ENCODE measurements at regions not wholly inside any gene's neighbourhood (a gene's known extent, or its start where the extent isn't known, plus 50 kb on each side); places are given as distances from the start of the nearest gene placed in this dataset.

DNA sequence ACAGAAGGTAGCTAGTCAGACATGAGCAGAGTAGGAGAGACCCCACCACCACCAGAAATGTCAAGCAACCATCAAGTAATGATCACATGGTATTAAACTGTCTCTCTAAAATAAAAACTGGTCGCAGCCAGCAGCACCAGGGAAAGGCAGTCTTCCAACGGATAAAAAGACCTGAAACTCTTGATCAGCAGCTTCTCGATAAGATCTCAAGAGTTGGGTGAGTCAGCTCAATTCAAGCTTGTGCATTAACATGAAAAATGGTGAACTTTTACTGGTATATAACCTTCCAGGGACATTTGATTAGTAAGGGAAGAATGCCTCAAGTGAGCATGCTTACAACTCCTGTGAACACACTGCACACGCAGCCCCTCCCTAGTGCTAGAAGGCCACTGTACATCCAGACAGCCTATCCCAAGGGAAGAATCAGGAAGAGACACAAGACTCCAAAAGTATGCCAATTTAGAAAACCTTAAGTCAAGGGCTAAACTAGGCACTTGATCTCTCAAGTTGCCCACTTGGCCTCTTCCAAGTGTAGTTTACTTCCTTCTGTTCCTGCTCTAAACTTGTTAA is 270.0 kb upstream of the GNPDA2 start:
- ATAC-seq: no peak

DNA sequence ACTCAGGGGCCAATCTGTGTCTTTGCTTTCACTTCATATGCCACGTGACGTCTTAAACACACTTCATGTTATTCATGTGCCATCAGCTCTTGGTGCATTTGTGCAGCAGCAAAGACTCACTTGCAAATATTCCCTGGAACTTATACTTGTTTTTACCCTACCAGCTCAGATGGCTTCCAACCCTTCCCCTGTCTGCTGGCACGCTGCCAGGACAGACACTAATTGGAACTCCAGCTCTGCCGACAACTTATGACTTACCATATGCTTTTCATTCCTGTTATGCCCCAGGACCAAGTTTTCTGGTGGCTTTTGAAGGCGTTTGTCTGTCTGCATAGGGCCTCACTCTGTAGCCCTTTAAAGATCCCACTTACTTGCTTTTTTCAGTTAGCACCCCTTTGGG is 261.7 kb upstream of the GNPDA2 start:
- WGBS, 2 donors (ENCODE audit: low coverage in 1 of 2): 52 to 57% methylated on average over 4 to 5 of the region's 5 CpGs
- H3K36me3 ChIP-seq: no peaks in the 10 kb centered on the region
- H3K27ac ChIP-seq: no peak overlapping the region
- no peaks in the 10 kb centered on the region for H3K27me3 ChIP-seq
- no peak for TF ChIP-seq CTCF (IDR thresholded peaks at IDR 0.05)
- TF ChIP-seq POLR2AphosphoS5 (IDR thresholded peaks at IDR 0.05): no peak
- TF ChIP-seq POLR2A (IDR thresholded peaks at IDR 0.05): no peak
- TF ChIP-seq EP300 (IDR thresholded peaks at IDR 0.05): no peak
- no peaks in the 10 kb centered on the region for H3K4me1 ChIP-seq
- no peak for ATAC-seq
- no peak overlapping the region for H3K4me3 ChIP-seq
- H3K9me3 ChIP-seq: no peaks in the 10 kb centered on the region

More for the DNA sequence above, 270.0 kb upstream of the GNPDA2 start:
- Histone ChIP-seq H3K9me3 (no peaks in the 10 kb centered on the region), H3K4me3 (no peak overlapping the region), H3K27me3 (no peaks in the 10 kb centered on the region), H3K27ac (no peak overlapping the region), H3K4me1 (peaks cover 0 to 11% (median 0%) of the 10 kb centered on the region in 3 donors), H3K36me3 (no peaks in the 10 kb centered on the region)
- TF ChIP-seq POLR2AphosphoS5 (IDR thresholded peaks at IDR 0.05) (no peak), EP300 (IDR thresholded peaks at IDR 0.05) (no peak), CTCF (IDR thresholded peaks at IDR 0.05) (no peak), POLR2A (IDR thresholded peaks at IDR 0.05) (no peak)
- WGBS, 2 donors (ENCODE audit: low coverage in 1 of 2): 97 to 100% methylated on average over 1 to 4 of the region's 4 CpGs

DNA sequence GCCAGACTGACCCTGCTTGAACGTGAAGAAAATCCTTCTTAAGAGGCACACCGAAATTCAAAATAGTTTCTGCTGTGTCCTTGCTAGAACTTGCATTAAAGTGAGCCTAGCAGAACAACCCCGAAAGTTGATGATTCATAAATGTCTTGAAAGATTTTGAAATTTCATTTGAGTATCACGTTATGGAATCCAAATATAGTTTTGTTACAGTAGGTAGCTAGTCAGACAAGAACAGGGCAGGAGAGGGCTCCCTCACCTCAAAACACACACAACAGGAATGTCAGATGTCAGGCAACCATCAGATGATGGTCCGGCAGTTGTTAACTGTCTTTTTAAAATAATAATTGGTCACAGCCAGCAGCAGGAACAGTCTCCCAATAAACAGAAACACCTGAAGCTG is 259.6 kb upstream of the GNPDA2 start:
- no peaks in the 10 kb centered on the region for H3K36me3 ChIP-seq
- TF ChIP-seq POLR2AphosphoS5 (IDR thresholded peaks at IDR 0.05) (no peak), POLR2A (IDR thresholded peaks at IDR 0.05) (no peak), EP300 (IDR thresholded peaks at IDR 0.05) (no peak), CTCF (IDR thresholded peaks at IDR 0.05) (no peak)
- no peak for ATAC-seq
- no peak overlapping the region for H3K4me3 ChIP-seq
- no peaks in the 10 kb centered on the region for H3K27me3 ChIP-seq
- 35 to 47% methylated on average over 5 of the region's 5 CpGs for WGBS, 2 donors (ENCODE audit: low coverage in 1 of 2)
- no peaks in the 10 kb centered on the region for H3K9me3 ChIP-seq
- H3K4me1 ChIP-seq: no peaks in the 10 kb centered on the region
- H3K27ac ChIP-seq: no peak overlapping the region

DNA sequence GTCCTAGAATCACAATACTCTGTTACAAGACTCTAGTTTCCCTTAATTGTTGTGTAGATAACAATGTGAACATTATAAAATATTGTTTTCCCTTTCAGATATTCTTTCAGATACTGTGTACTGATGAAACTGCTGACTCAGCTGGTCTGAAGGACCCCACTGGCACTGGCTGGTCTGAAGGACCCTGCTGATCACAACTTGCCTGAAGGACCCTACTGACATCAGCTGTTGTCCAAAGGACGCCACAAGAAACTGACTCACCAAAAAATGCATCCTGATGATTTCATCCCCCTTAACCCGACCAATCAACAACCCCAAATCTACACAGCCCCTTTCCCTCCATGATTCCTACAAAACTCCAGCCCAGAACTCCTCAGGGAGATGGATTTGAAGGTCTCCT is 258.8 kb upstream of the GNPDA2 start:
- no peaks in the 10 kb centered on the region for H3K9me3 ChIP-seq
- no peak overlapping the region for H3K27ac ChIP-seq
- H3K27me3 ChIP-seq: no peaks in the 10 kb centered on the region
- H3K4me1 ChIP-seq: no peaks in the 10 kb centered on the region
- ATAC-seq: no peak
- H3K36me3 ChIP-seq: no peaks in the 10 kb centered on the region
- no peak overlapping the region for H3K4me3 ChIP-seq
- WGBS, 2 donors (ENCODE audit: low coverage in 1 of 2): 75 to 85% methylated on average over 2 of the region's 2 CpGs
- no peak for TF ChIP-seq POLR2A (IDR thresholded peaks at IDR 0.05)
- TF ChIP-seq CTCF (IDR thresholded peaks at IDR 0.05): no peak
- no peak for TF ChIP-seq EP300 (IDR thresholded peaks at IDR 0.05)
- no peak for TF ChIP-seq POLR2AphosphoS5 (IDR thresholded peaks at IDR 0.05)

GRCh38 chr4:44984083-44984482 is 257.7 kb upstream of the GNPDA2 start:
- no peaks in the 10 kb centered on the region for H3K27me3 ChIP-seq
- no peak for ATAC-seq
- no peaks in the 10 kb centered on the region for H3K4me1 ChIP-seq
- H3K36me3 ChIP-seq: no peaks in the 10 kb centered on the region
- H3K9me3 ChIP-seq: no peaks in the 10 kb centered on the region
- no peak for TF ChIP-seq CTCF (IDR thresholded peaks at IDR 0.05)
- no peak for TF ChIP-seq POLR2A (IDR thresholded peaks at IDR 0.05)
- no peak for TF ChIP-seq POLR2AphosphoS5 (IDR thresholded peaks at IDR 0.05)
- TF ChIP-seq EP300 (IDR thresholded peaks at IDR 0.05): no peak
- no peak overlapping the region for H3K27ac ChIP-seq
- no peak overlapping the region for H3K4me3 ChIP-seq
